Activated CD8-positive, alpha-beta memory T cell treated with anti-CD3 and anti-CD28 coated beads for 24 hours (primary cell): ENCODE measurements at regions not wholly inside any gene's neighbourhood (a gene's known extent, or its start where the extent isn't known, plus 50 kb on each side); places are given as distances from the start of the nearest gene placed in this dataset.
"Not testable (repeated sequence)": the region's sequence is repeated elsewhere in the genome, so short reads cannot be mapped to it uniquely, and the experiment has no call there.

Experiments
- DNase-seq: peaks from one replicate; pipeline ENCODE4 v3.0.0-alpha.2; 2020

DNA sequence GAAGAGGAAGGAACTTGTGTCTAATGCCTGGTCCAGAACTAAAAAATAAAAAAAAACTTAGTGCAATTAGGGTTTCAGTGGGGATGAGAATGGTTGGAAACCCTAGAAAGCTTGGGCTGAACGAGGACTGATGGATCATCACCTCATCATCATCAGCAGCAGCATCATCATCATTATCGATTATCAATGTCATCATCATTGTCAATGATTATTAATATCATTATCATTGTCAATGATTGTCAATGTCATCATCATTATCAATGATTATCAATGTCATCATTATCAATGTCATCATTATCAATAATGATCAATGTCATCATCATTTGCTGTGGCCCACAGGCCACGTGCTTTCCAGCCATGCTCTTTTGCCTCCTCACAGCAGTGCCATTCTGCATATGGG lies 952.0 kb upstream of the ZNF722 start:
- no peak for DNase-seq

DNA sequence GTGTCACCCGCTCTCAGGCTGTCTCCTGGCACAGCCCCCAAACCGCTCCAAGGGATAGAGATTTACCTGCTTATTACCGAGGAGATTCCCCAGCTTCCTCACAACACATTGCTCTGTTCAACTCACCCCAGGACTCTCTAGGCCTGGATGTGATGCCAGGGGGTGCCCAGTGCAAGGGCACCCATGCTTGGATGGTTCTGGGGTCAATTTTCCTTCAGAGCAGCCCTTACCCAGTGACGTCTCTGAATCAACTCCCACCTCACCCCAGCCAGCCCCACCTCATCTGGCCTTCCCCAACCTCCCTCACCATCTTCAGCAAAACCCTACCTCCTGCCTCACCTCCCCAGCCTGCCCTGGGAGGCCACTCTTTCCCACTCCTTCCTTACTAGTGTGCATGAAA lies 951.6 kb upstream of the ZNF722 start:
- no peak for DNase-seq

DNA sequence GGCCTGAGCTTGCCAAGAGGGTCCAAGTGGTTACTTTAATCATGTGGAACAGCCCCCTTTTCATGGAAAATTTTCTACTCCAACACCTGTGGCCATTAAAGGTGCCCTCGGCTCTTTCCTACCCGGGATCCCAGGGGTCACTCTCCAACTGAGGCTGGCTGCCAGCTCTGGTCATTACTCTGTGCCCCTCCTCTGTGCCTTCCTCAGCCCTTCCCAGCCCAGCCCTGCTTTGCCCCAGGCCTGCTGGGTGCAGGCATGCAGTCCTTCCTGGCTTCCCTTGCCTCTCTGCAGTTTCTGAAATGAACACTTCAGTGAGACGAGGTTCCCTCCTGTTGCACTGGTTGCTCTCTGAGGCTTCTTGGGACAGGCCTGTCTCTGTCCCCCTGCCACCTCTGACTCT lies 951.1 kb upstream of the ZNF722 start:
- no peak for DNase-seq

DNA sequence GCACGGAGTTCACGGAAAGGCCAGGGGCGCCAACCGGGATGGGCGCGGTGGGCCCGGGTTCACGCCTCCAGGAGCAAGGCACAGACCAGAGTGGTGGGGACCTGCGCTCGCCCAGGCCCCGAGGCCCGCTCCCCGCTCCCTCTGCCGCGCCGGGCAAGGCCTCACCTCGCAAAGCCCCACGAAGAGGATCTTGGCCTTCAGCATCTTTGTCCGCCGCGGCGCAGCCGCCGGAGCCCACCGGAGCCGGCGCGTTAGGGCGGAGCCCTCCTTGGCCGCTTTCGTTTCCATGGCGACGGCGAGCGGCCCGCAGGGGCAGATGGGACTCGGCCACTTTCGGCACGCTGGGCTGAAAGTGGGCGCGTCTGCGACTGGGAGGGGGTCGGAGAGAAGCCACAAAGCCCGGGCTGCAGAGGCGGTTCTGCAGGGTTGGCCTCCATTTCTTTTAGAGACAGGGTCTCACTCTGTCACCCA lies 944.4 kb upstream of the ZNF722 start:
- DNase-seq, result no peak

- no peak for DNase-seq
Observed at GRCh38 chr7:63057265-63057664, 941.4 kb upstream of the ZNF722 start.

DNA sequence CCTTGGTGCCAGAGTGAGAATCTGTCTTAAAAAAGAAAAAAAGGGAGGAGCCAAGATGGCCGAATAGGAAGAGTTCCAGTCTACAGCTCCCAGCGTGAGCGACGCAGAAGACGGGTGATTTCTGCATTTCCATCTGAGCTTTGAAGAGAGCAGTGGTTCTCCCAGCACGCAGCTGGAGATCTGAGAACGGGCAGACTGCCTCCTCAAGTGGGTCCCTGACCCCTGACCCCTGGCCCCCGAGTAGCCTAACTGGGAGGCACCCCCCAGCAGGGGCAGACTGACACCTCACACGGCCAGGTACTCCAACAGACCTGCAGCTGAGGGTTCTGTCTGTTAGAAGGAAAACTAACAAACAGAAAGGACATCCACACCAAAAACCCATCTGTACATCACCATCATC lies 937.9 kb upstream of the ZNF722 start:
- DNase-seq, result not testable (repeated sequence)

DNA sequence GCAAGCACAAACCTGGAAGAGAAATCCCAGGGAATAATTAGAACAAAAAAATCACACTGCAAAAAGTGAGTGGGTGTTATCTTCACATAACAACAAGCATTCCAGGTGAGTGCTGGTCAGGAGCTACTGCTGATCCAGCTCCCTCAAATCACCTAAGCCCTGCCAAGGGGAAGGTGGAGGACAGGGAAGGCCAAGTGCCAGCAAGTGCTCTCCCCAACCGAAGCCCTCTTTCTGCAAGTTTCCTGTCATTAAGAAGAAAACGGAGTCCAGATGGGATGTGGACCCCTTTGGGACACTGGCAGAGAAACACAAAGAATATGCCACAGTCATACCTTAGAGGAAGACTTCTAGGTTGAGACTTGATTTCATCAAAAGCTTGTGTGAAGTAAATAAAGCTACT lies 933.0 kb upstream of the ZNF722 start:
- DNase-seq, result no peak

- not testable (repeated sequence) for DNase-seq
Observed at GRCh38 chr7:63066235-63066634, 932.4 kb upstream of the ZNF722 start.

- no peak for DNase-seq
Observed at GRCh38 chr7:63067897-63068585, 930.6 kb upstream of the ZNF722 start.

GRCh38 chr7:63070696-63071095 lies 928.0 kb upstream of the ZNF722 start:
- no peak for DNase-seq

- DNase-seq, result no peak
Observed at GRCh38 chr7:63071396-63071795, 927.3 kb upstream of the ZNF722 start.

DNA sequence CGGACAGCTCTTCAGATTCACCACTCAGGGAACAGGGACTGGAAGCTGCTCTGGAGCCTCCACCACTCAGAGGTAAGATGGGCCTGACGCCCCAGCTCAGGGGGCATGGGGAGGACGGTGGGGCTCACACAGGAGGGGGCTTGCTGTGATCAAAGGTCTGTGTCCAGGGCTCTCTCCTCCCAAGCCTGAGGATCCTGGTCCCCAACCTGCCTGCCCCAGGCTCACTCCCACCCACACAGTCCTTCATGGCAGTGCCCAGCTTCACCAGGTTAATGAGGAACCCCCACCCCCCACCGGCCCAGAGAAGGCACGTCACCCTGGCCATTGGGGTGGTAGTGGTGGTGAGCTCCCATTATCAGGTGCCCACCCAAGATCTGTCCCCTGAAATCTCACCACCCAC lies 926.7 kb upstream of the ZNF722 start:
- no peak for DNase-seq

DNA sequence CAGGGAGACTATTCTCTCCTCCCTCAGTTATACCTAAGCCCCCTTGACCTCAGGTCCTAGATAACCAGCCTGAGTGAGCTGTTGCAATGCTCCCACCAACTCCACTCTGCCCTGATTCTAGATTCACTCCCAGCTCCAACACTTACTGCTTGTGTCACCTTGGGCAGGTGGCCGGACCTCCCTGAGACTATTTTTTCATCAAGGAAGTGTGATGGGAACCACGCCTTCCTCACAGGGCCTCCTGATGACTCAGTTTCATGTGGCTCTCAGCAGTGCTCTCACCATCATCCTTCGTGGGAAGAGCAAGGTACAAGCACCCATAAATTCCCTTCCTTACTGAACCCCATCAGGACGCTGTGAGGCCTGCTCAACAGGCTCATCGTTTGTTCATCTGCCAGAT lies 925.8 kb upstream of the ZNF722 start:
- DNase-seq, result no peak

DNA sequence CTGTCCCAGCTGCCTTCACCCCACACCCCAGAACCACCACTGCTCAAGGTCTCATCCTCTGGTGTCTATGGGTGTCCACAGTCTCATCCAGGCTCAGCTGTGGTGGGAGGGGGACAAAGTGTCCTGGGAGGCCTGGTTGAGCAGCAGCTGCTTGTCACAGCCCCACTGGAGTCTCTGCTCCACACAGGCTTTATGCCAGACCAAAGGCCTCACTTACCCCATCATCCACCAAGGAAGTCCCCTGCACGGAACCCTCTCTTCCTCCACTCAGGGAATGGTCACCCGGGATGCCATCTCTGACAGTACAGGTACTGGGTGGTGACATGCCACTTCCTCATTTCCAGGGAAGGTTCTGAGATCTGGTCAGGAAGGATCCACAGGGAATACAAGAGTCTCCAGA lies 925.4 kb upstream of the ZNF722 start:
- DNase-seq, result no peak

DNA sequence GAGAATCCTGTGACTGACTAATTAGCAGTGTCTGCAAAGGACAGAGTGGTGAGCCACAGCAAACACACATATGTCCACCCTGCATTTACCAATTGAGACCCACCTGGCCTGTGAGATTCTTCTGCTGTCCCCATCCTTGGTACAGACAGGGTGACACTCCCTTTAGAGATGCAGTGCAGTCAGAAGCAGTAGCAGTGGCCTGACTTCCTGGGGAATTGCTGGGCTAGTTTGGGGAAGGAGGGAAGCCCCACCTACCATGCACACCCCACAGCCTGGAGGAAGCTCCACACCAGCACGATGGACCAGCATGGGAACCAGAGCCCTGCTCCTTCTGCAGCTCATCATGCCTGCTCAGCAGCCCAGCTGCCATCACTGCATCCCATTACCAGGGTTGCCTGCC lies 924.9 kb upstream of the ZNF722 start:
- DNase-seq, result no peak

- DNase-seq, result no peak
Observed at GRCh38 chr7:63077841-63078240, 920.8 kb upstream of the ZNF722 start.

DNA sequence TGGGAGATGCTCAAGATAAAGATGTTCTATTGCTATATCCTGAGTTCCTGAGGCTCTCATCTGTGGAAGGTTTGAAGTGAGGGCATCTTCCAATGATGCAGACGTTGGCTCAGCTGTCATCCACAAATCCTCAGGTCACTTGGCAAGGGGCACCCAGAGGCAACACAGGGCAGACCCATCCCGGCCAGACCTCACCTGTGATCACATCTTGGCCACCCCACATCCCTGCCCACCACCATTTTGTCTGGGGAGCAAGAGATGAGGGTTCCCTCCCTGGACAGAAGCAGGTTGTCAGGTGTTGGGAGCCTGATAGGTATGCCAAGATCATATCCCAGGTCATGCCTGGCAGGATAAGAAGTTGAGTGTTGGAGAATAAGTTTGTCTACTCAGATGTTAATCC lies 918.2 kb upstream of the ZNF722 start:
- no peak for DNase-seq

- DNase-seq, result no peak
Observed at GRCh38 chr7:63080831-63081230, 917.8 kb upstream of the ZNF722 start.

GRCh38 chr7:63087575-63088190 lies 911.0 kb upstream of the ZNF722 start:
- DNase-seq, result no peak

DNA sequence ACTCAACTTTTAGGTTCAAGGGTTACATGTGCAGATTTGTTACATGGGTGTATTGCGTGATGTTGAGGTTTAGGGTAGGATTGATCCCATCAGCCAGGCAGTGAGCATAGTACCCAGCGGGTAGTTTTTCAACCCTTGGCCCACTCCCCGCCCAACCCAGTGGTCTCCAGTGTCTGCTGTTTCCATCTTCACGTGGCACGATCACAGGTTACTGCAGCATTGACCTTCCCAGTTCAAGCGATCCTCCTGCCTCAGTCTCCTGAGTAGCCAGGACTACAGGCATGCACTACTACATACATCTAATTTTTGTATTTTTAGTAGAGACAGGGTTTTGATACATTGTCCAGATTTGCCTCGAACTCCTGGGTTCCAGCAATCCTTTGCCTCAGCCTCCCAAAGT lies 905.7 kb upstream of the ZNF722 start:
- DNase-seq, result no peak

GRCh38 chr7:63093481-63093880 lies 905.2 kb upstream of the ZNF722 start:
- DNase-seq, result no peak

- DNase-seq, result no peak
Observed at GRCh38 chr7:63096141-63096540, 902.5 kb upstream of the ZNF722 start.

DNA sequence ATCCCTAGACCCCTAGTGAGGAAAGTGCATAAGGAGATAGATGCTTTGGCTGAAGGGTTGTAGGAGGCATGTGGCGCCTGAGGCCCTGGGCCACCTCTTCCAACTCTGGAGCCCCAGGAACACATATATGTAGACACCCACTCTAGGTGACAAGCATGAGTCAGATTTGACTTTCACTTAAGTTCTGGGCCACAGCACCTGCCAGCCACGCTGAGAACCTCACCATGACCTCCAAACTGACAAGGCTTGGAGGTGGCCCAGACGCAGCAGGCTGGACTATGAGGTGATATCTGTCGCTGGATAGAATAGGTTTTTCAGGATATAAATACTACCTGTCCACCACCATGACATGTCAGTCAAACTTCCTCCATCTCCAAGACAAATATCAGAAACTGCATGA lies 894.0 kb upstream of the ZNF722 start:
- DNase-seq, result no peak

GRCh38 chr7:63105978-63106377 lies 892.7 kb upstream of the ZNF722 start:
- no peak for DNase-seq
